Psoas muscle (tissue), 7 donors: ENCODE measurements at regions not wholly inside any gene's neighbourhood (a gene's known extent, or its start where the extent isn't known, plus 50 kb on each side); places are given as distances from the start of the nearest gene placed in this dataset.

ENCODE experiments used
- ATAC-seq, 4 donors: fragments of 200-7000 bp; cut with Tn5 transposase; one replicate each; pipeline ENCODE4 v1.9.1; 2020; ENCODE audit warnings: moderate library complexity in 3 of 4, mild to moderate bottlenecking in 2 of 4
- DNase-seq, 2 donors: peaks; one replicate each; pipeline ENCODE4 v3.0.0-alpha.2; 2020
- H3K27ac ChIP-seq: fragments of 200-600 bp; one replicate; pipeline ENCODE4 v1.8.0; 2022
- H3K27me3 ChIP-seq, 3 donors: fragments of 200-600 bp in 1 of 3; one replicate each; pipeline versions ENCODE4 v1.6.1 to v1.8.0; 2013 to 2022; ENCODE audit warnings: low read length in 2 of 3, mild to moderate bottlenecking in 2 of 3, moderate library complexity in 1 of 3; ENCODE audit not compliant: insufficient read depth in 3 of 3
- H3K36me3 ChIP-seq, 2 donors: fragments of 200-600 bp in 1 of 2; one replicate each; pipeline versions ENCODE4 v1.6.1 to v1.8.0; 2013 to 2022; ENCODE audit warnings: low read depth in 1 of 2, mild to moderate bottlenecking in 1 of 2, moderate library complexity in 1 of 2; ENCODE audit not compliant: insufficient read depth in 1 of 2
- H3K4me1 ChIP-seq: fragments of 200-600 bp; one replicate; pipeline ENCODE4 v1.8.0; 2022
- H3K4me3 ChIP-seq: fragments of 200-600 bp; one replicate; pipeline ENCODE4 v1.8.0; 2022; ENCODE audit warnings: mild to moderate bottlenecking
- H3K9me3 ChIP-seq: fragments of 200-600 bp; one replicate; pipeline ENCODE4 v1.8.0; 2022
- CTCF ChIP-seq: fragments of 200-600 bp; IDR thresholded peaks from one replicate; pipeline ENCODE4 v1.8.0; 2022; ENCODE audit warnings: antibody characterized with exemption
- WGBS, 3 donors: extraction: QIAGEN DNeasy Blood & Tissue Kit; methylation state at CpG; one replicate each; pipeline versions ENCODE4 v1.1.6 to v1.1.7; 2013; 5-methylcytosine and 5-hydroxymethylcytosine counted together
- intact Hi-C, 2 donors: fragments of 100-400 bp; cut with DNase I; formaldehyde crosslinking; loops; one replicate each; pipeline versions ENCODE4 v1.11.0 to v1.14.2; 2022
- donor health status: healthy with polysubstance abuse.
- donor health status: DM: no; HTN: no; CAD: no; lungs with moderate emphysema.
- donor health status: Bipolar disorder and iron deficiency.
- donor health status: healthy.
- donor health status: DM: yes; HTN: yes; CAD: no.
- donor health status: DM: no; HTN: no; CAD: no.
- donor health status: DM: yes; HTN: yes; CAD: no.

GRCh38 chr11:45092404-45092785, 54.0 kb upstream of the PRDM11 start:
- DNase-seq = no peak
- no peak overlapping the region for H3K27ac ChIP-seq
- TF ChIP-seq CTCF = no peak
- H3K9me3 ChIP-seq = no peaks in the 10 kb centered on the region
- H3K4me1 ChIP-seq = peaks cover 21% of the 10 kb centered on the region
- H3K4me3 ChIP-seq = no peak overlapping the region
- 80 to 81% (median 80%) methylated on average over 5 of the region's 5 CpGs for WGBS, 3 donors
- no peaks in the 10 kb centered on the region for H3K36me3 ChIP-seq
- ATAC-seq = no peak
- H3K27me3 ChIP-seq = peaks cover 0 to 3% (median 0%) of the 10 kb centered on the region in 3 donors
- intact Hi-C loops = no loop called here

GRCh38 chr11:45092901-45093760, 53.3 kb upstream of the PRDM11 start:
- intact Hi-C loops = no loop called here
- Histone ChIP-seq H3K9me3 (no peaks in the 10 kb centered on the region), H3K27me3 (peaks cover 0 to 3% (median 0%) of the 10 kb centered on the region in 3 donors), H3K4me3 (no peak overlapping the region), H3K4me1 (peaks cover 21% of the 10 kb centered on the region), H3K36me3 (no peaks in the 10 kb centered on the region), H3K27ac (no peak overlapping the region)
- no peak for DNase-seq
- 81 to 86% (median 84%) methylated on average over 15 of the region's 15 CpGs for WGBS, 3 donors
- no peak for TF ChIP-seq CTCF
- no peak for ATAC-seq

- Histone ChIP-seq H3K36me3 (no peaks in the 10 kb centered on the region), H3K27ac (no peak overlapping the region), H3K4me3 (no peak overlapping the region), H3K4me1 (peaks cover 14% of the 10 kb centered on the region), H3K9me3 (no peaks in the 10 kb centered on the region), H3K27me3 (peaks cover 0 to 3% (median 0%) of the 10 kb centered on the region in 3 donors)
- TF ChIP-seq CTCF = no peak
- 83 to 89% (median 86%) methylated on average over 8 of the region's 8 CpGs for WGBS, 3 donors
- intact Hi-C loops = no loop called here
- no peak for ATAC-seq
- DNase-seq = no peak
These were observed 52.5 kb upstream of the PRDM11 start for GRCh38 chr11:45093761-45094455.

- Histone ChIP-seq H3K4me1 (peaks cover 6% of the 10 kb centered on the region), H3K27me3 (peaks cover 0 to 3% (median 0%) of the 10 kb centered on the region in 3 donors), H3K9me3 (no peaks in the 10 kb centered on the region), H3K27ac (no peak overlapping the region), H3K4me3 (no peak overlapping the region), H3K36me3 (no peaks in the 10 kb centered on the region)
- no peak for ATAC-seq
- intact Hi-C loops = no loop called here
- 75 to 85% (median 78%) methylated on average over 9 to 10 of the region's 10 CpGs for WGBS, 3 donors
- no peak for TF ChIP-seq CTCF
- no peak for DNase-seq
These were observed 51.3 kb upstream of the PRDM11 start for GRCh38 chr11:45094958-45095690.
